ENCODE measurements at regions not wholly inside any gene's neighbourhood (a gene's known extent, or its start where the extent isn't known, plus 50 kb on each side); places are given as distances from the start of the nearest gene placed in this dataset.

DNA sequence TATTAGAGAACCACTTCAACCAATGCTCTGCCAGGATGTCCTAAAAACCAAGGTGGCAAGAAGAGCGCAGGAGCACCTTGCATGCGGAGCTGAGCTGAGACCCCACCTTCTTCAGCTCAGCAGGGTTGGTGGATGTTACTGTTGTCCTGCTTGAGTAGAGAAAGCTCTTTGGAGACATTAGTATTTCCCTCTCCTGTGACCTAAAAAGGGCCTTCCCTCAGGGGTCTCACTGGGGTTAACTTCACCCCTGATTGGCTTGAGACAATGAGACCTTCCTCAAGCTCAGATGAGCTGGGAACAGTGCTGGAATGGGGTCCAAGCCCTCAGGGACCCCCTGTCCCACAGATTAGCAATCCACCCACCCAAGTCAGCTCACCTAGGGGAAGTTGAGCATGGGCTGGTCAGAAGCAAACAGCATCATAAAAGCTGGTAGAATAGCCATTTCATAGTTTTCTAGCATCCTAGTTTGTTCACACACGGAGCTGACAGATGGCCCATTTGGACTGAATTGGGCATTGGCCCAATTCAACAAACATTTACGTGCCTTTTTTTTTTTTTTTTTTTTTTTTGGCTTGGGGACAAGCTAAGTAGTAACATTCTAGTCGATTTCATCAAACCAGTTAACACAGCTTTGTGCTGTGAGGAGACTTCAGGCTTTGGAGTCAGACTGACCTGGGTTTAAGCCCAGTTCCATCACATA, 100.6 kb upstream of the HABP2 start:
- TF ChIP-seq, protein P1, sequence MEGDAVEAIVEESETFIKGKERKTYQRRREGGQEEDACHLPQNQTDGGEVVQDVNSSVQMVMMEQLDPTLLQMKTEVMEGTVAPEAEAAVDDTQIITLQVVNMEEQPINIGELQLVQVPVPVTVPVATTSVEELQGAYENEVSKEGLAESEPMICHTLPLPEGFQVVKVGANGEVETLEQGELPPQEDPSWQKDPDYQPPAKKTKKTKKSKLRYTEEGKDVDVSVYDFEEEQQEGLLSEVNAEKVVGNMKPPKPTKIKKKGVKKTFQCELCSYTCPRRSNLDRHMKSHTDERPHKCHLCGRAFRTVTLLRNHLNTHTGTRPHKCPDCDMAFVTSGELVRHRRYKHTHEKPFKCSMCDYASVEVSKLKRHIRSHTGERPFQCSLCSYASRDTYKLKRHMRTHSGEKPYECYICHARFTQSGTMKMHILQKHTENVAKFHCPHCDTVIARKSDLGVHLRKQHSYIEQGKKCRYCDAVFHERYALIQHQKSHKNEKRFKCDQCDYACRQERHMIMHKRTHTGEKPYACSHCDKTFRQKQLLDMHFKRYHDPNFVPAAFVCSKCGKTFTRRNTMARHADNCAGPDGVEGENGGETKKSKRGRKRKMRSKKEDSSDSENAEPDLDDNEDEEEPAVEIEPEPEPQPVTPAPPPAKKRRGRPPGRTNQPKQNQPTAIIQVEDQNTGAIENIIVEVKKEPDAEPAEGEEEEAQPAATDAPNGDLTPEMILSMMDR (conservative IDR thresholded peaks at IDR 0.05; ENCODE audit: low read length): no peak
- TF ChIP-seq EZH2phosphoT487 (IDR thresholded peaks at IDR 0.05; ENCODE audit: borderline replicate concordance, low read depth, low read length): no peak
